ENCODE measurements at regions not wholly inside any gene's neighbourhood (a gene's known extent, or its start where the extent isn't known, plus 50 kb on each side); places are given as distances from the start of the nearest gene placed in this dataset.

DNA sequence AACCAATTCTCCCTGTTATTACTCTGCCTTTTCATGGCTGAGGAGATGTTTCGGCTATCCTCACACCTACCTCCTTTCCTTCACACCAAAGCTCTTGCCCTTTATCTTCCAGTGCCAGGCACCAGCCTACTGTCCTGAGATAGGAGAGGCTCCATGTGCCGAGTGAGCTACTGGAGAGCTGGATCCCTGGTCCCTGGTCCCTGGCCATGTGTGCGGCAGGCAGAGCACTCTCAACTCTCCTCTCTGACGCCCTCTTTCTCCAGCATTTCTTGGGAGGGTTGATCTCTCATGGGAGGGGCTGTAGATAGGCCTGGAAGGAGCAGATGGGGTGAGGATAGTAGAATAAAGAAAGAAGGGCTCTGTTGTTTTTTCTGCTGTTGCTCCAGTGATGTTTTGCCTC lies 277.1 kb upstream of the UMPS start:
- no peak for DNase-seq

DNA sequence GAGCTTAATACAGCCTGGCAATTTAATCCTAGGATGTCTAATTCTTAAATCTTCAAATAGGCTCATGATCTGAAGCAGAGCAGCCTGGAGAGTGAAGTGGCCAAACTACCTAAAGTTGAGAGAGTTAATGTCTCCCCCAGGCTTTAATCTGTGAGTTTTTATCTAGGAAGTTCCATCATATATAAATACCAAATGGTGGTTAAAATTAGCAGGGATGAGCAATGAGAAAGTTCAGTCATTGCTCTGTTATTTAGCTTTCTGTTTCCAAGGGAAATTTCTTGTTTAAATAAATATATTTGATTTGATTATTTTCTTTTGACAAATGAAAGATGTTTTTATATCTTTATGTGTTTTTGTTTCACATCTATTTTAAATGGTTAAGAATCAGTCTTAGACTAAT lies 274.4 kb upstream of the UMPS start:
- no peak for DNase-seq

DNA sequence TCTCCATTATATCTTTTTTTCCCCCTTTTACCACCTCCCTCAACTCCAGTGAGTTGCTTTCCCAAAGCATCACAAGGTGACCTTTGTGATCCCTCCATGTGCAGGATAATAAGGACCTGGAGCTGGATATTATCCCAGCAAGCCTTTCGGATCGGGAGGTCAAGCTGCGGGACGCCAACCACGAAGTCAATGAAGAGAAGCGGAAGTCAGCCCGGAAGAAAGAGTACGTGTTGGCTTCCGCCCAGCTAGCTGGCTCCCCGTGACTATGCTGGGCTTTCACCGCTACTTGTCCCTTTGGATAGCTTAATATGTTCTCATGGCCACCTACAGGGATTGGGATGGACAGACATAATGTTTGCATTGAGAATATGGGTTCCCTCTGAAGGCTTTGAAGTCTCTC lies 273.7 kb upstream of the UMPS start:
- DNase-seq: no peak

DNA sequence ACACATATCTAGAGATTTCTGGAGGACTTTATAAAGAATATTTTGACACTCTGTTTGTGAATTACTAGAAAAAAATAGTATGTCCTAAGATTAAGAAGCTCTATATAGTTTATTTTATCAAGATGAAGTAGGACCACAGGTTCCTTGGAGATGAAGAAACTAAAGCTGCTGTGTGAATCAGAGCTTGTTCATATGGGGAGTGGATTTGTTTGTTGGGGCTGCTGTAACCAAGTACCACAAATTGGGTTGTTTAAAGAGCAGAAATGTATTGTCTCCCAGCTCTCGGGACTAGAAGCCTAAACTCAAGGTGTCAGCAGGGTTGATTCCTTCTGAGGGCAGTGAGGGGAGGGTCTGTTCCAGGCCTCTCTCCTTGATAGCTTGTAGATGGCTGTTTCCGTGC lies 270.6 kb upstream of the UMPS start:
- DNase-seq: no peak

DNA sequence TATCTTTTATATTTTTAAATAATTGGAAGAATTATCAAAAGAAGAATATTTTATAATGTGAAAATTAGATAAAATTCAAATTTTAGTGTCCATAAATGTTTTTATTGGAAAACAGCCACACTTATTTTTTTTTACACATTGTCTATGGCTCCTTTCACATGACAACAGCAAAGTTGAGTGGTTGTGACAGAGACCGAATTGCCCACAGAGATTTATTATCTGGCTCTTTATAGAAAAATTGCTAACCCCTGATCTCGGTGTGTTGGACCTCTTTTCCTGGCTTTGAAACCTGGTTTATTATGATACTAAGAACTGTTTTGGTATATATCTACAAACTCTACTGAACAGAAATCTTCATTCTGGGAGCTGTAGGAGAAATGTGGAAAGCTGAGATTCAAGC lies 269.1 kb upstream of the UMPS start:
- no peak for DNase-seq

DNA sequence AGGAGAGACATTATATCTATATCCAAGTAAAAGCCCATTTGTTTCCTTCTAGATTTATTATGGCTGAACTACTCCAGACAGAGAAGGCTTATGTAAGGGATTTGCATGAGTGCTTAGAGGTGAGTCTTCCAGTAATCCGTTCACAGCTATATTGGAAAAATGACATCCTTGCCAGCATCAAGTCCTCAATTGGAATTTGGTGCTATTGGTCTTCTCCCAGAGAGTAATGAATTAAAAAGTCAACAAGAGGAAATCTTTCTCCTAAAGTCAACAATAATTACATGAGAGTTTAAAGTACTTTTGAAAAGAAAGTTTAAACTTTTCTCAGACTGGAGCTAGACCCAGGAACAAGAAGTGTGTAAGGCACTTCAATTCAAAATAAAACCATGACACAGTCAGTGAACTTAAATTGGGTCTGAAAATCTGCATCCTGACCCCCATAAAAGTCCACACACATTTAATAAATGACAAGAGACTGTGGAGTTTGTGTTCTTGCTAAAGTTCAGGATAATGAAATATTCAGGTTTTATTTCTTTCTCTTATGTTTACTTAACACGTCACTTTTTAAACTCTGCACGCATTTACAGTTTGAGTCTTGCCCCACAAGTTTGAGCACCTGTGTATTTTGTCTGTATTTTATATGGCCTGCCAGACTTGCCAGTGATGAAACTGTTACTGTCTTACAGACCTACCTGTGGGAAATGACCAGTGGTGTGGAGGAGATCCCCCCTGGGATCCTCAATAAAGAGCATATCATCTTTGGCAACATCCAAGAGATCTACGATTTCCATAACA lies 268.2 kb upstream of the UMPS start:
- no peak for DNase-seq

DNA sequence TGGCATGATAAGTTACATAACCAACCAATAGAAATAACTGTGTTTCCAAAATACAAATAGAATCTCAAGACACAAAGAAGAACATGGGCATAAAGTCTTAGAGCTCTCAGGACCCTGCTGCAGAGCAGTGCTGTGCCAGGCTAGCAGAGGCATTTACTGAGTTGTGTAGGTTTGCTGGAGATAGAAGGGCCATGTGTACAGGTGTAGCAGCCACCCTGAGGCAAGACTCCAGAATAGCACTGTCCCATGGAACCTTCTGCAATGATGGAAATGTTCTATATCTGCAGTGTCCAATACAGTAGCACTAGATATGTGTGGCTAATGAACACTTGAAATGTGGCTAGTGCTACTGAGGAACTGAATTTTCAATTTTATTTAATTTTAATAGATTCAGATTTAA lies 267.0 kb upstream of the UMPS start:
- DNase-seq: no peak

DNA sequence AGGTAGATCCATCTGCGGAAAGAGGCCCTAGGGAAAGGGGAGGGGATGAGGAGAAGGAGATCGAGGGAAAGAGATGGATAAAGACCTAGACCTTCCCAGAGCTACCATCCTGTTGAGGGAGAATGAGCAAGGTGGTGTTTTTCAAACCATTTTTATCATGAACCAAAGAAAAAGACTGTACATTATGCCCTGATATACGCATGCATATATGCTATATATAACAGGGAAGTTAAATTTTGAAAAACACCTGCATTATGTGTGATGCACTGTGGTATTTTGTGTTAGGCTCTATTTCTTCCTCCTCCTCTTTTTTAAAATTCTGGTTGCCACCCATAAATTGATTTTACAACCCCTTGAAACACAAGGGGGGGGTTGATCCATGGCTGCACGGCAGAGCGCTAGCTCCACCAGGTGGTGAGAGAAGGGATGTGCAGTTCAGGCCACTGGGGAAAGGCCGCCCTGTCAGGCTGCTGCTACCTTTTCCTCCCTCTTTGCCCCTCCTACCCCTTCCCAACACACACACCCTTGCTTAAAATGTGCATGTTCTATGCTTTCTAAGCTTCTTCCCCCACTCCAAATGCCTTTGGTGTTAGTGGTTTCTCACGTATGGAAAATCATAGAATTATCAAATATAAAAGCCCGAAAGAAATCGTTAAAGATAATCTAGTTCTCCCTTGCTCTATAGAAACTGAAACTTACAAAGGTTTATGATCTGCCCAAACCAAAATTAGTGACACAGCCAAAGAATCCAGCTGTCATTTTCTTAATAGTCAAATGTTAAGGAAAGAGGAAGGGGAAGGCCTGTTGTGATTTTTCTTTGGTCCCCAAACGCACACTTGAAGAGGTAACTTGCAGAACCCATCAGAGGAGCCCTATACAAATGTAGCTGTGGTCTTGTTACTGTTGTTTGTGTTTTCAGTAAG lies 262.0 kb upstream of the UMPS start:
- DNase-seq: peak; percentile 63

DNA sequence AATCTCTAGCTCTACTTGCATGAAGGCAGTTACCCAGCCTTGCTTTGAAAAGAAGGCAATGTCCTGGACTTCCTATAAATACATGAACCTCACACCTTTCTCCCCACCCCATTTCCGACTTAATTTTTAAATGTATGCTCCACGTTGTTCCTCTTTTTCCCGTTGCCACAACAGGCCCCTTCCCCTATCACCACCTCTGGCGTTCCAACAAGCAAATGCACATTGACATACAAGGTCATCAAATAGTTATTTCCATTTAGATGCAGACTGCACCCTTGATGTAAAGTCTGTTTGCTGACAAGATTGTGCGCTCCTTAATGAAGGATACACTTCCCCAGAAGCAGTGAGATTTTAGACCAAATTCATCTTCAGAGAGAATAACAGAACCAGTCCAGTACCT lies 260.7 kb upstream of the UMPS start:
- DNase-seq: no peak

DNA sequence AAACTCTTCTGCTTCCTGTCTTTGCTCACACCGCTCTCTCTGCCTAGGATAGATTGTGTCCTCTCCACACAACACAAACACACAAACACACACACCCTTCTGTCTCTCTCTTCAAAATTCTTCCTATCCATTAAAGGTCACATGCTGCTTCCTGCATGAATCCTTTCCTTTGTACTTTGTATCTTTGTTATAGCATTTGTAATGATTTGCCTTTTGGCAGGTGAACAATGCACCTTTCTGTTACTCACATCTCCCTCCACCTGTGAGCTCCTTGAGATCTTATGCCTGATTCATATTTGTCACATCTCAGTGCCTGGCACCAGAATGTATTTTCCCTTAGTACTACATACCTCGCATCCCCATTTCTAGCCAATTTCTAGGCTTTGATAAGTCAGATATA lies 251.4 kb upstream of the UMPS start:
- no peak for DNase-seq

DNA sequence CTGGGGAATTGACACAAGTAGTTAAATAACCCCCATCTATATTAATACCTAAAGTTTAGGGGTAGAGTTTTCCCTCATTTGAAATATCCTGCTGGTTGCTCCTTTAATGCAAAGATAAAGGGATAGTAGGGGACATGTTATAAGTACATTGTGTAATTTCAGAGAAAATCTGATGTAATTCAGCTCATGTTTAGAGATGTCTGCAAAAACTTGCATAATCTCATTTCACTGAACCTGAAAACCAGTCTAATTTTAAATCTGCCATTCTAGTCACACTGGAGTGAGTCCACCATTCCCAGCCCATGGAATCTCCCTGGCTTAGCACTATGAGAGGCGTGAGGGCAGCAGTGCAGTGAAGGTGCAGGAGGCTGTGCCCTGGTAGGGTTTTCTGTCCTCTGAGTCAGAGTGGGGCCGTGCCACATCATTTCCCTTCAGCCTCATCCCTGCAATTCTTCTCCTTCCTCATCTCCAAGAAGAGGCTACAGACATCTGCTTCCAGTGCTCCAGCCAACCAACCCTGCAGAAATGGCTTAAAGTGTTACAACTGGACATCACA lies 246.3 kb upstream of the UMPS start:
- no peak for DNase-seq

DNA sequence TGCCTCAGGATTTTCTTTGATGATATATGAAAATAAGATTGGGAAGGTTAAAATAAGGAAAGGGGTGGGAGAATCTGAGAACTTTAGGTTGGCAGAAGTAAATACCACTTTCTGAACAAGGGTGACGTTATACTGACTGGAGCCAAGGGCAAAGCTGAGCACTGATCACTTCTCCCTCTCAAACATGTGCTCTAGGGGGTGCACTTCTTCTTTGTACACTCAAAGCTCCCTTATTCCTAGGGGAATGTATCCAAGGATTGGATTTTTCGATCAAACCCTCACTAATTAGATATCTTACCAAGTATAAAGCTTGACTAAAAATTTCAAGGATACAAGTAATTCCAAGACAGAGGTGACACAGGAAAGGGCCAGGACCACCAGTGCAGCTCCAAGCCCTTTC lies 243.9 kb upstream of the UMPS start:
- DNase-seq: no peak

DNA sequence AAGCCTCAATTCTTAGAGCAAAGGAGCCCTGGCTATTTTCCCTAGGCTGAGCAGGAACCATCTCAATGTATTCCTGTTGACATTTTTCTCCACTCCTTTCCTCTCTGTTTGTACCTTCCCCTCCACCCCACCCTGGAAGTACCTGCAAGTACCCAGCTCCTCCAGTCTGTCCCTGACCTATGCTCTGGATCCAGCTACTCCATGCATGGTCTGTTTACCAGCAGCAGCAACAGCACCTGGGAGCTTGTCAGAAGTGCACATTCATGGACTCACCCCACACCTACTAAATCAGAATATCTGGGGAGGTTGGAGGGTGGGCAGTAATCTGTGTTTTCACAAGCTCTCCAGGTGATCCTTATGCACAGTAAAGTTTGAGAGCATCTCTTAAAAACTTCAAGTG lies 240.7 kb upstream of the UMPS start:
- DNase-seq: no peak

DNA sequence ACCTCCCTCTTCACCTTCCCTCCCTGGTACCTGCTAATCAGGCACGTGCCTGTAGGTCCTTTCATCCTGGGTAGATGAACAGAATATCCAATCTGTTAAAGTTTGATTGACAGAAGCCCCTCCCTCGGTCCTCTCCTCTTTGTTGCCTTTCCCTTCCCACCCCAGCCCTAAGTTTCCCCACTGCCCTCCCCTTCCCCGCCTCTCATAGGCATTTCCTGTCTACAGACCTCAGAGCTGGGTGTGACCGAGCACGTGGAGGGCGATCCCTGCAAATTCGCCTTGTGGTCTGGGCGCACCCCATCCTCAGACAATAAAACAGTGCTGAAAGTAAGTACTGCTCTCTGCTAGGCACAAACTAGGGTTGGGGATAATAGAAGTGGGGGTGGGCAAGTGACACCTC lies 239.2 kb upstream of the UMPS start:
- DNase-seq: no peak

DNA sequence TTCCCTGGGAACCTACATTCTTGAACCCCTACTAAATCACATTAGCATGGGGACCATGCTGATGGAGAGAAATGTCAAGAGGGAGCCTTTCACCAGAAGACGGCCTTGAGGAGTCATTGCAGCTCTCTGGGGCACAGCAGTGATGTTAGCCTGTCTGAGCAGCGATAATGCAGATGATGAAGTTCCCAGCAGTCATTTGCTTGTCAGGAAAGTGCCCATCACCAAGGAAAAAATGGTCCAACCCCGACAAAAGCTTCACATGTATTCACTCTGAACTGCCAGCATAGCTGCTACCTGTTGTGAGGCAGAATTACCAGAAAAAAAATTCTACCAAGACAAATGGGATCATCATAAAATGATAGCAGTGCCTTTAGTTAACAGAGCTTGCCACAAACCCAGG lies 238.4 kb upstream of the UMPS start:
- DNase-seq: no peak

DNA sequence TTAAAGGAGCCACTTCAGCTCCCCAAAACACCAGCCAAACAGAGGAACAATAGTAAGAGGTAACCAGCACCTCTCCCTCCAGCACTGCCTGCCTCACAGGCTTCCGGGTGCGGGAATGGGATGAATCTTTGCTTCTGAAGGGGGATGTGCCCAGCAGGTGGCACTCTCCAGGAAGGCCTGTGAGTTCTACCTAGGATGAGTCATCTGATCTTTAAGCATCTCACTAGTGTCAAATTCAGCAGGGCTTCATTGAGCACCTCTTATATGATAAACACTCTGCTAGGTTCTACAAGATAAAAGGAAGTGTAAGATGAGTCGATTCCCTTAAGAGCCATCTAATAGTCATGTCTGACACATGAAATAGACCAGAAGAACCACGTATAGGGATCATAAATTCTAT lies 237.4 kb upstream of the UMPS start:
- no peak for DNase-seq

DNA sequence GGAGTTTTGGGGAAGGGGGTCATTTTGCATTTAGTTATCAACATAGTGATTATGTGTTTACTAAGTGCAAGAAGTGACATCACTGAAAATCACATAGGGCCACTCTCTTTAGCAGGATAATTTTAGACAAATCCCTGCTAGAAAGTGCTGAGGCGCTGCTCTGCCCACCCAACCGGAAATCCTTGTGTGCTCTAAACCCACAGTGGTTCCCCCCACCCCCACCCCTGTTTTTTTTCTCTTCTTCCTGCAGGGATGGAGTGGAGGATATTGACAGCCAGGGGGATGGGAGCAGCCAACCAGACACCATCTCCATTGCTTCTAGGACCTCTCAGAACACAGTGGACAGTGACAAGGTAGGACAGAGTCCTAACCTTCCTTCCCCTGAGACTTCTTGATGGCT lies 234.2 kb upstream of the UMPS start:
- DNase-seq: no peak

DNA sequence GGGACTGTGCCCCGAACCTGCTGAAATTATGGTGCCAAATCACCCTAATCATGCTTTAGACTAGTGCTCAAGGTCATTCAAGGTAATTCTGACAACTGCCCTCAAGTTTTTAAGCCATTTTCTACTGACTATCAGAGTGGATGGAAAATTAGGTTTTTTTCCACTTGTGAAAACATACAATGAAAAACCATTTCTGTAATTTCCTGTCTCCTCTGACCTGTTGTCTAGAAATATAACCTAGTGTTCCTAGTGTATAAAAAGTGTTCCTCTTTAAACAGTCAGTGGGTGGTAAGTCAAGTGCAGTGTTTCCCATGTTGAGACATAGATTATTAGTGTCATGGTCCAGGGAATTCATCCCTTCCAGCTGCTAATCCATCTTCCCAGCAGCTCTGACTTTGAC lies 232.8 kb upstream of the UMPS start:
- DNase-seq: no peak

DNA sequence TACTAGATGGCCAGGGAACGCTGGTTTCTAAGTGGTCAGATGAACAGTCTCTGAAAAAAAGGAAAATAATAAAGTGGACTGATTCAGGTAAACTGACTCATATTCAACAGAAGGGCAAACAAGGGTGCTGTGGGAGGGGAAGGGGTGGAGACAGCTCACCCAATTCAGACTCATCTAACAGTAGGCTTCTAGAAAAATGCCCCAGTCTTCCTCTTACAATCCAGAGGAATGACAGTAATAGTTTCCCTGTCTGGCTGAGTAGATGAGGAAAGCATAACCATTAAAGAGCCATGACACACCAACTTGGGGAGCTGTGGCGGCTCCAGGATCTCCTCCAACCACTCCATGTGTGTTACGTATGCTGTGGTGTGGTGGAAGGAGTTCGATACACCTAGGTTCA lies 231.4 kb upstream of the UMPS start:
- DNase-seq: no peak

DNA sequence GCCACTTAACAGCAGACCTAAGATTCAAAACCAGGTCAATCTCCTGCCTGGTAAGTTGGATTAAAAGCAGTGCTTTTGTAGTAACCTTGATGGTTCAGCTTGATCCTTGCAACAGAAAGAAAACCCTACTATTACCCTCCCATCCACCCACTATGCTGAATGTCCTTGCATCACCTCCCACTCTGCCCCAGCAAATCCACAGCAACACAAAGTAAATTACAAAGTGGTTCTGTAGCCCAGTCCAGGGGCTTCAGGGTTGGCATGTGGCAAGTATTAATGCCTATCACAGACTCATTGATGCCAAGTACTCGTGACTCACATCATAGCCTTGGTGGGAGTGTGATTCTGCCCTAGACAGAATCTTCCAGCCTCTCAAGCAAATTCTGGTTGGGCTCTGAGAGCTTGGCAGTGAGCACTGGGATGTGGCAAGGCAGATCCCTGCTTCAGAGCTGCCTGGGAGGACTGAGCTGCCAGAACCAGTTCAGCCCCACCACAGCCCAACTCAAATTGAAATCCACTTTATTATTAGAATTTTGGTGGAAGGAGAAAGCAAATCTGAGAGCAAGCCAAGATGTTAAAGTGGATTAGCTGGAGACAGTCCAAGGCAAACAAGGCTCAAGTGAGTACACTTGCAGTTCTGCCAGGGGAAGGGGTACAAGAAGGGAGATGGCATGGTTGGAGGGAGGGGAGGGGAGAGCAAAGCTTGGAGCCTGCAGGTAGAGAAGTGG lies 225.8 kb upstream of the UMPS start:
- DNase-seq: no peak

DNA sequence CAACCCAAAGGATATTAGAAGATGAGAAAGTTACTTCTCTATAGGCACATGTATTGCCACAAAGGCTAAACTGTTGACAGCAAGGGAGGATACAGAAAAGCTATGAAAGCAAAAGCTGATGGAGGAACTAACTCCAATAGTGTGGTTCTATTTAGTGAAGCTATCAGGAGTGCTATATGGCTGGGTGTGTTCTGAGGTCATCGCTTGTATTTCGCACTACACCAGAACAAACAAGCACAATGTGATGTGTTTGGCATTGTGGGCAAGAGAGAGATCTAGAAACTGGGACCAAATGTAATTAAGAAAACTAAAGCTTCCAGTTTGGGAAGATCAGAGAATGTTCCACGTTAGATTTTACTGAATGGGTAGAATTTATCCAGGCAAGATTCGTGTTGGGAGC lies 220.4 kb upstream of the UMPS start:
- DNase-seq: no peak

DNA sequence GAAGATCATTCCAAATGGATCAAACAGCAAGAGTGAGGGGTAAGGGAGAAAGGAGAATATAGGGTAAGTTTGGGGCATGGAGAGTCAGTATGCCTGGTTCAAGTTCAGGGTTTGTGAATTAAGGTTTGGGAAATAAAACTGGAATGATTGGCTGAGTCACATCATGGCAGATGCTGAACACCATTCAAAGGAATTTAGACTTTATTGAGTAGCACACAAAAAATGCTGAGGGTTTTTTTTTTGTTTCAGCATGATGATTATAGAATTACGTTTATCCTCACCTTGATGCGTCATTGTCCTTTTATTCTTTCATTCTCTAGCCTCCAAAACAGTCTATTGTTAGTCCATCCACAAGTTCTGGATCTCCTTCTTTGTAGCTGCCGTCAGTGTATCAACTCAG lies 220.0 kb upstream of the UMPS start:
- DNase-seq: no peak

DNA sequence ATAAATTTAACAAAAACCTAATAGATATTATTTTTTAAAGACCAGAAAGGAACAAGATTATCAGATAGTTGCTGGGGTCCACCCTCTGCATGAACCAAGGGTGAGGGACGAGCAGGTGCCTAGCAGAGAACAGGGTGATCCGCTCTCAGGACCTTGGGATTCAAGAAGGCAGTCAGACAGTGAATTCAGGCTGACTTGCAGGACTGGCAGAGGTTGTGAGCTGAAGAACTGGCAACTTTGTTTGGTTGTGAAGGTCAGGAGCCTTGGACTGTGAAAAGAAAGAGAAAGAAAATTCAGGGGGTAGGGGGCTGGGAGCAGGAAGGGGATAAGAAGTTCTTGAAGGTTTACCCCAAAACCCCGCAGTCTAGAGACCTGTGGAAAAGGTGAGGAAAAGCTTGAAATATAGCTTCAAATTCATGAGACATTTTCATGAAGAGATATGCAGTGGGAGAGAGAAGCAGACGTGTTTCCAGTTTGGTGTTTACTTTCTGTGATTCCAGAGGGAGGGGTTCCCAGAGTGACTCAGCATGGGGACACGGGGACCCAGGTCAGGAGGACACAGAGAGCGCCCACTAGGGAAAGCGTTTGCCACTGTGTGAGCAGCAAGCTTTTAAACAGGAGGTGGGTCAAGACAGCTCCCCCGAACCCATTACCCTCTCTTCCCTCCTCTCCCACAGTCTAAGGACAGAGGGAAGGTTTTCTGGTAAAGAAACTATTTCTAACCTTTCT lies 217.2 kb upstream of the UMPS start:
- no peak for DNase-seq
